ENCODE measurements at regions not wholly inside any gene's neighbourhood (a gene's known extent, or its start where the extent isn't known, plus 50 kb on each side); places are given as distances from the start of the nearest gene placed in this dataset.

DNA sequence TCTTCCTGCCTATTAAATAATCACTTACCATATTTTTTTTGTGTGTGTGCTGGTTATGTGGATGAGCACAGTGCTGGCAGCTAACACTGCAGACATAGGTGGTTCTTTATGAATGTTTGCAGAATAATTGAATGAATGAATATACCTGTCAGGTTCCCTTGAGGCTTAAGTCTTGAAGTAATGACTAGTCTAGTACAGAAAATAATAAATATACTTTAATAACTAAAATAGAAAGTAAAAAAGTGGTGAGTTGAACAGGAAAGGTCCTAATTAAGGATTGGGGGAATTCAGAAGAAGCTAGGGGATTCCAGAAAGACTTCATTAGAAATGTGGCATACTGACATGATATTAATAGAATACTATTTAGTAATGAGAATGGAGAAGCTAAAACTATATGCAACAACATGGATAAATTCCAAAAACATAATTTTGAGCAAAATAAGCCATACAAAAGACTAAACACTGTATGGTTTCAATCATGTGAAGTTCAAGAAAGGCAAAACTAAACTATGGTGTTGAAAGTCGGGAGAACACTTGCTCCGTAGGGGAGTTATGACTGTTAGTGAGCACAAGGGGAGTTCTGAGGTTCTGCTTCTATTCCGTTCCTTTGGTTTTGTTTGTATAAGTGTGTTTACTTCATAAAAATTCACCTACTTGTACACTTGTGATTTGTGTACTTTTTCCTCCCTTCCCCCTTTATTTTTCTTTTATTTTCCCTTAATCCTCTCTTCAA is 464.6 kb downstream of the MTX2 start:
- DNase-seq (ENCODE audit: low spot score): no peak
- Histone ChIP-seq H3K9me3 (ENCODE audit: control insufficient read depth in 4 of 4, low read length in 3 of 4) (peaks cover 0 to 3% (median 0%) of the 10 kb centered on the region in 4 donors), H3K27me3 (ENCODE audit: control insufficient read depth in 4 of 4, insufficient read depth in 4 of 4, low read length in 3 of 4) (peaks cover 0 to 3% (median 0%) of the 10 kb centered on the region in 4 donors), H3K27ac (ENCODE audit: low read depth in 1 of 2, low read length in 2 of 2) (no peak overlapping the region), H3K4me3 (ENCODE audit: low read depth in 1 of 3, low read length in 3 of 3) (no peak overlapping the region), H3K4me1 (ENCODE audit: control insufficient read depth in 4 of 4, insufficient read depth in 4 of 4, low read length in 3 of 4) (peaks cover 0 to 5% (median 0%) of the 10 kb centered on the region in 4 donors), H3K9ac (ENCODE audit: low read depth in 1 of 2, low read length in 2 of 2) (no peak overlapping the region), H3K36me3 (ENCODE audit: control insufficient read depth in 4 of 4, insufficient read depth in 3 of 4, low read depth in 1 of 4, low read length in 3 of 4) (no peaks in the 10 kb centered on the region)
- WGBS: 80% methylated on average over 3 of the region's 3 CpGs
- no peak for TF ChIP-seq NR2F2 (IDR thresholded peaks at IDR 0.05)
- TF ChIP-seq, protein P1, sequence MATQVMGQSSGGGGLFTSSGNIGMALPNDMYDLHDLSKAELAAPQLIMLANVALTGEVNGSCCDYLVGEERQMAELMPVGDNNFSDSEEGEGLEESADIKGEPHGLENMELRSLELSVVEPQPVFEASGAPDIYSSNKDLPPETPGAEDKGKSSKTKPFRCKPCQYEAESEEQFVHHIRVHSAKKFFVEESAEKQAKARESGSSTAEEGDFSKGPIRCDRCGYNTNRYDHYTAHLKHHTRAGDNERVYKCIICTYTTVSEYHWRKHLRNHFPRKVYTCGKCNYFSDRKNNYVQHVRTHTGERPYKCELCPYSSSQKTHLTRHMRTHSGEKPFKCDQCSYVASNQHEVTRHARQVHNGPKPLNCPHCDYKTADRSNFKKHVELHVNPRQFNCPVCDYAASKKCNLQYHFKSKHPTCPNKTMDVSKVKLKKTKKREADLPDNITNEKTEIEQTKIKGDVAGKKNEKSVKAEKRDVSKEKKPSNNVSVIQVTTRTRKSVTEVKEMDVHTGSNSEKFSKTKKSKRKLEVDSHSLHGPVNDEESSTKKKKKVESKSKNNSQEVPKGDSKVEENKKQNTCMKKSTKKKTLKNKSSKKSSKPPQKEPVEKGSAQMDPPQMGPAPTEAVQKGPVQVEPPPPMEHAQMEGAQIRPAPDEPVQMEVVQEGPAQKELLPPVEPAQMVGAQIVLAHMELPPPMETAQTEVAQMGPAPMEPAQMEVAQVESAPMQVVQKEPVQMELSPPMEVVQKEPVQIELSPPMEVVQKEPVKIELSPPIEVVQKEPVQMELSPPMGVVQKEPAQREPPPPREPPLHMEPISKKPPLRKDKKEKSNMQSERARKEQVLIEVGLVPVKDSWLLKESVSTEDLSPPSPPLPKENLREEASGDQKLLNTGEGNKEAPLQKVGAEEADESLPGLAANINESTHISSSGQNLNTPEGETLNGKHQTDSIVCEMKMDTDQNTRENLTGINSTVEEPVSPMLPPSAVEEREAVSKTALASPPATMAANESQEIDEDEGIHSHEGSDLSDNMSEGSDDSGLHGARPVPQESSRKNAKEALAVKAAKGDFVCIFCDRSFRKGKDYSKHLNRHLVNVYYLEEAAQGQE (IDR thresholded peaks at IDR 0.05): no peak
- no peak for TF ChIP-seq YY1 (IDR thresholded peaks at IDR 0.05)
- TF ChIP-seq RXRA (IDR thresholded peaks at IDR 0.05): no peak
- TF ChIP-seq RAD21 (IDR thresholded peaks at IDR 0.05): no peak
- no peak for TF ChIP-seq EGR1 (IDR thresholded peaks at IDR 0.05; ENCODE audit: low read depth in 2 of 2)
- no peak for TF ChIP-seq GABPA (IDR thresholded peaks at IDR 0.05 in 1 of 2, conservative IDR thresholded peaks at IDR 0.05 in 1 of 2)
- no peak for TF ChIP-seq HNF4G (IDR thresholded peaks at IDR 0.05)

DNA sequence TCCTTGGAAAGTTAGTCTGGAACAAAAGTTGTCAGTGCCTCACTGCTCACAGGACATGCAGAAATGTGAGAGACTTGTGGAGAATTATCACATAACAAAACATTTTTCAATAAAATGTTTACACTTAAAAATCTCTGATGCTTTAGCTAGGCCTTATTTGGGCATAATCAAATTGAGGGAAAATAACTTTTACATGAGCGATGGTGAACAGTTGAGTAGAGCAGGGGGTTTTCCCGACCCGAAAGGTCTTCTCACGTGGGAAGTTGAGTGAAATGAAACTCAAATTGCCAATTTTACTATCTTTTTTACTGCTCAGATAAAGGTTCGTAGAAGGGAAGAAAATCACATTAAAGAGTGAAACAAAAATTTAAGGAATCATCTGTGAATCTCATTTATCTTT is 465.6 kb downstream of the MTX2 start:
- no peaks in the 10 kb centered on the region for H3K36me3 ChIP-seq (ENCODE audit: control insufficient read depth in 4 of 4, insufficient read depth in 3 of 4, low read depth in 1 of 4, low read length in 3 of 4)
- H3K4me1 ChIP-seq (ENCODE audit: control insufficient read depth in 4 of 4, insufficient read depth in 4 of 4, low read length in 3 of 4): peaks cover 0 to 4% (median 0%) of the 10 kb centered on the region in 4 donors
- H3K27me3 ChIP-seq (ENCODE audit: control insufficient read depth in 4 of 4, insufficient read depth in 4 of 4, low read length in 3 of 4): peaks cover 0 to 3% (median 0%) of the 10 kb centered on the region in 4 donors
- TF ChIP-seq RAD21 (IDR thresholded peaks at IDR 0.05) (no peak), EGR1 (IDR thresholded peaks at IDR 0.05; ENCODE audit: low read depth in 2 of 2) (no peak), FOXA2 (IDR thresholded peaks at IDR 0.05) (no peak), FOXA1 (IDR thresholded peaks at IDR 0.05) (no peak), HNF4G (IDR thresholded peaks at IDR 0.05) (no peak), JUND (IDR thresholded peaks at IDR 0.05) (no peak), GABPA (IDR thresholded peaks at IDR 0.05 in 1 of 2, conservative IDR thresholded peaks at IDR 0.05 in 1 of 2) (no peak), YY1 (IDR thresholded peaks at IDR 0.05) (no peak)
- TF ChIP-seq, protein P2, sequence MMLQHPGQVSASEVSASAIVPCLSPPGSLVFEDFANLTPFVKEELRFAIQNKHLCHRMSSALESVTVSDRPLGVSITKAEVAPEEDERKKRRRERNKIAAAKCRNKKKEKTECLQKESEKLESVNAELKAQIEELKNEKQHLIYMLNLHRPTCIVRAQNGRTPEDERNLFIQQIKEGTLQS (IDR thresholded peaks at IDR 0.05): no peak
- TF ChIP-seq, protein P3, sequence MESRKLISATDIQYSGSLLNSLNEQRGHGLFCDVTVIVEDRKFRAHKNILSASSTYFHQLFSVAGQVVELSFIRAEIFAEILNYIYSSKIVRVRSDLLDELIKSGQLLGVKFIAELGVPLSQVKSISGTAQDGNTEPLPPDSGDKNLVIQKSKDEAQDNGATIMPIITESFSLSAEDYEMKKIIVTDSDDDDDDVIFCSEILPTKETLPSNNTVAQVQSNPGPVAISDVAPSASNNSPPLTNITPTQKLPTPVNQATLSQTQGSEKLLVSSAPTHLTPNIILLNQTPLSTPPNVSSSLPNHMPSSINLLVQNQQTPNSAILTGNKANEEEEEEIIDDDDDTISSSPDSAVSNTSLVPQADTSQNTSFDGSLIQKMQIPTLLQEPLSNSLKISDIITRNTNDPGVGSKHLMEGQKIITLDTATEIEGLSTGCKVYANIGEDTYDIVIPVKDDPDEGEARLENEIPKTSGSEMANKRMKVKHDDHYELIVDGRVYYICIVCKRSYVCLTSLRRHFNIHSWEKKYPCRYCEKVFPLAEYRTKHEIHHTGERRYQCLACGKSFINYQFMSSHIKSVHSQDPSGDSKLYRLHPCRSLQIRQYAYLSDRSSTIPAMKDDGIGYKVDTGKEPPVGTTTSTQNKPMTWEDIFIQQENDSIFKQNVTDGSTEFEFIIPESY (IDR thresholded peaks at IDR 0.05): no peak
- peaks cover 0 to 3% (median 0%) of the 10 kb centered on the region in 4 donors for H3K9me3 ChIP-seq (ENCODE audit: control insufficient read depth in 4 of 4, low read length in 3 of 4)
- H3K4me3 ChIP-seq (ENCODE audit: low read depth in 1 of 3, low read length in 3 of 3): no peak overlapping the region
- DNase-seq (ENCODE audit: low spot score): no peak
- H3K27ac ChIP-seq (ENCODE audit: low read depth in 1 of 2, low read length in 2 of 2): no peak overlapping the region
- 86% methylated on average over 5 of the region's 5 CpGs for WGBS
- no peak overlapping the region for H3K9ac ChIP-seq (ENCODE audit: low read depth in 1 of 2, low read length in 2 of 2)
